ENCODE measurements at regions not wholly inside any gene's neighbourhood (a gene's known extent, or its start where the extent isn't known, plus 50 kb on each side); places are given as distances from the start of the nearest gene placed in this dataset.

DNA sequence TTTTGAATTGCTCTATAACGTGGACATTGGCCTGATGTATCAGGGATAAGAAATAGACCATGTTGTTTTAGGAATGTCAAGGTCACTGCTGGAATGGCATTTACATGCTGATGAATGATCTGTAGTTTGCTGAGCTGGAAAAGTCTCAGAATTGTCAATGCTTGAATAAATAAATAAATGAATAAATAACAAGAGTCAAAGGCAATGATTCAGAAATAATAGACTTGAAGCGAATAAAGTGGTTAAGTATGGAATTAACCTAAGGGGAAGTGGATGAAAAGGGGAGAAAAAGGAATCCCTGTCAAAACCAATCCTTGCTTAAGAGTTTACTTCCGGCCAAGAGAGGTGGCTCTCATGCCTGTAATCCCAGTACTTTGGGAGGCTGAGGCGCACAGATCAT lies 1620.0 kb downstream of the SUCLG1 start:
- ATAC-seq (no peak), DNase-seq (no peak)
- no peak overlapping the region for H3K27ac Mint-ChIP-seq
- POLR2A ChIA-PET: no interaction called here
- H3K4me1 Mint-ChIP-seq: no peaks in the 10 kb centered on the region
- H3K36me3 Mint-ChIP-seq: no peaks in the 10 kb centered on the region
- no peaks in the 10 kb centered on the region for H3K27me3 Mint-ChIP-seq
- peaks cover 0 to 22% (median 0%) of the 10 kb centered on the region in 9 donors for H3K9me3 Mint-ChIP-seq
- H3K4me3 Mint-ChIP-seq: no peak overlapping the region

DNA sequence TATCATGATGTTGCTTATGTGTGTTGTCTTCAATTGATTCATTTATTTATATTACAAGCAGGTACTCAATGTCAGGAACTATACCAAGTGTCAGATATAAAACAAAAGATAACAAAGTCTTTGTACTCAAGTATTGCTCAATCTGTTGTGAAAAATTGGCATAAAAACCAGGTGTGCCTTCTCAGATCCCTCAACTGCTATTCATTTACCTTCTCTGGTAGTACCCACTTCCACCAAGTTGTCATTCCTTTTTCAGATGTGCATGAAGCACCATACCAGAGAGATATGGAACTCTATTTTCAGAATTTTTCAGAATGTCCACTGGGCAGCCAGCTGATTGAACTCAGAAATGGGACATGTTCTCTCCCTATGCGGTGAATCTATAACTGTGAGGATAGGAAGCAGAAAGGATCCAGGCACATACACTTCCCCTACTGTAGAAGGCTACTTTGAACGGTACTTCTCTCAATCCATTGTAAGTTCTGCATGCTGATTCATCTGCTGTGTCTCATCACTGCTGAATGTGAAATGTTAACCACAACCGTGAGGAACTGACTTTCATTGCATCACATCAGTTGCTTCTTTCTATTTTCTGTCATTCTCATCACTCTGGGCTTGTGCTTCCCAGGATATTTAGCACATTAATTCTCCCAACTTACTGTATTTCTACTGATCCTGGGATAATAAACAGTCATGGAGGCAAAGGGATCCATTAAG lies 1621.3 kb downstream of the SUCLG1 start:
- Mint-ChIP-seq H3K36me3 (no peaks in the 10 kb centered on the region), H3K9me3 (peaks cover 0 to 22% (median 2%) of the 10 kb centered on the region in 9 donors), H3K4me1 (no peaks in the 10 kb centered on the region), H3K4me3 (no peak overlapping the region), H3K27me3 (no peaks in the 10 kb centered on the region), H3K27ac (no peak overlapping the region)
- ATAC-seq: no peak
- POLR2A ChIA-PET: no interaction called here
- no peak for DNase-seq

GRCh38 chr2:82834893-82835292 lies 1624.2 kb downstream of the SUCLG1 start:
- Mint-ChIP-seq H3K4me3 (no peak overlapping the region), H3K27me3 (no peaks in the 10 kb centered on the region), H3K4me1 (no peaks in the 10 kb centered on the region), H3K27ac (no peak overlapping the region), H3K36me3 (no peaks in the 10 kb centered on the region), H3K9me3 (peaks cover 0 to 18% (median 3%) of the 10 kb centered on the region in 9 donors)
- ATAC-seq (no peak), DNase-seq (no peak)
- POLR2A ChIA-PET: no interaction called here

DNA sequence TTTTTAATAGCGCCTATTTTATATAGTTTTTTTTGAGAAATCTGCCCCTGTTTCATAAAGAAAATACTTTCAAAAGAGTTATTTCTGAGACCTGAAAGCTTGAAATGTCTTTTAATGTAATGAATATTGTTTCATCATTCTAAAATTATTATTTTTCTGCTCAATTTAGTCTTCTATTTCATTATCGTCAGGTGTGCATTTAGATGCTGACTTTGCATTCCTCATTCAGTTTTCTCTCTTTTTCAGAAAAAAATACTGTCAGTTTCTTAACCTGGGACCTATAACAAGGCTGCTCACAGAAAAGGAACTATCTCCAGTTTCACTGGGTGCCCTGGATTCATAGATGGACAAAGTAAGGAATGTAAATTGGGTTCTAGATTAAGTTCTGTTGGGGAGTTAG lies 1631.7 kb downstream of the SUCLG1 start:
- H3K27me3 Mint-ChIP-seq: no peaks in the 10 kb centered on the region
- POLR2A ChIA-PET: no interaction called here
- peaks cover 0 to 17% (median 2%) of the 10 kb centered on the region in 9 donors for H3K9me3 Mint-ChIP-seq
- no peak overlapping the region for H3K4me3 Mint-ChIP-seq
- no peaks in the 10 kb centered on the region for H3K36me3 Mint-ChIP-seq
- no peak for ATAC-seq
- DNase-seq: no peak
- H3K27ac Mint-ChIP-seq: no peak overlapping the region
- no peaks in the 10 kb centered on the region for H3K4me1 Mint-ChIP-seq

- no peaks in the 10 kb centered on the region for H3K36me3 Mint-ChIP-seq
- no peak overlapping the region for H3K27ac Mint-ChIP-seq
- ATAC-seq (no peak), DNase-seq (no peak)
- H3K4me1 Mint-ChIP-seq: no peaks in the 10 kb centered on the region
- H3K4me3 Mint-ChIP-seq: no peak overlapping the region
- no peaks in the 10 kb centered on the region for H3K27me3 Mint-ChIP-seq
- peaks cover 0 to 17% (median 3%) of the 10 kb centered on the region in 9 donors for H3K9me3 Mint-ChIP-seq
- POLR2A ChIA-PET: no interaction called here
Measured at GRCh38 chr2:82826437-82826836, 1632.6 kb downstream of the SUCLG1 start.

- POLR2A ChIA-PET: no interaction called here
- ATAC-seq: no peak
- H3K9me3 Mint-ChIP-seq: peaks cover 0 to 13% (median 3%) of the 10 kb centered on the region in 9 donors
Measured at GRCh38 chr2:82825410-82826090, 1633.5 kb downstream of the SUCLG1 start.

GRCh38 chr2:82823892-82824291 lies 1635.2 kb downstream of the SUCLG1 start:
- H3K27ac Mint-ChIP-seq: no peak overlapping the region
- peaks cover 0 to 15% (median 4%) of the 10 kb centered on the region in 9 donors for H3K9me3 Mint-ChIP-seq
- POLR2A ChIA-PET: no interaction called here
- no peaks in the 10 kb centered on the region for H3K36me3 Mint-ChIP-seq
- H3K27me3 Mint-ChIP-seq: no peaks in the 10 kb centered on the region
- no peak overlapping the region for H3K4me3 Mint-ChIP-seq
- ATAC-seq: no peak
- H3K4me1 Mint-ChIP-seq: no peaks in the 10 kb centered on the region
- DNase-seq: no peak

More at GRCh38 chr2:82825410-82826090, 1633.5 kb downstream of the SUCLG1 start:
- no peaks in the 10 kb centered on the region for H3K4me1 Mint-ChIP-seq
- no peaks in the 10 kb centered on the region for H3K27me3 Mint-ChIP-seq
- DNase-seq: no peak
- H3K36me3 Mint-ChIP-seq: no peaks in the 10 kb centered on the region
- no peak overlapping the region for H3K27ac Mint-ChIP-seq
- H3K4me3 Mint-ChIP-seq: no peak overlapping the region

- H3K9me3 Mint-ChIP-seq: peaks cover 0 to 7% (median 0%) of the 10 kb centered on the region in 9 donors
- no peak overlapping the region for H3K27ac Mint-ChIP-seq
- POLR2A ChIA-PET: no interaction called here
- ATAC-seq (no peak), DNase-seq (no peak)
- H3K36me3 Mint-ChIP-seq: no peaks in the 10 kb centered on the region
- no peaks in the 10 kb centered on the region for H3K27me3 Mint-ChIP-seq
- H3K4me3 Mint-ChIP-seq: no peak overlapping the region
- H3K4me1 Mint-ChIP-seq: no peaks in the 10 kb centered on the region
Measured at GRCh38 chr2:82819951-82820350, 1639.1 kb downstream of the SUCLG1 start.

DNA sequence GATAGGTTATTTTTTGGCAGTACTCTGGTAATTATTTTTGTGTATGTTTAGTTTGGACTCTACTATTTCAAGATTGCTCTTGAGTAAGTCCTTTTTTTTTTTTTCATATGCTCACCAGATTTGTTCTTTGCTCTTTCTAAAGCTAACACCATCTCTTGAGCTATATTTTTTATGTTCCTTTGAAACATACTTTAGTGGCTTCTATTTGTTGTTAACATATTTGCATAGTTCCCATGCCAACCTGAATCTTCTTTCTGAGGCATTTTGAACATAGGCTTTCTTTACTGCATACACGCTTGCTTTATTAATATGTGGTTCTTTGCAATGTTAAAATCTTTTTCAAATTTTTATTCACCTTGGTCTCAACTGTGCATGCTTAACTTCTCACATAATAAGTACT lies 1644.9 kb downstream of the SUCLG1 start:
- H3K9me3 Mint-ChIP-seq: peaks cover 0 to 4% (median 0%) of the 10 kb centered on the region in 9 donors
- H3K4me1 Mint-ChIP-seq: no peaks in the 10 kb centered on the region
- H3K27ac Mint-ChIP-seq: no peak overlapping the region

GRCh38 chr2:82811946-82812345 lies 1647.1 kb downstream of the SUCLG1 start:
- no peaks in the 10 kb centered on the region for H3K27me3 Mint-ChIP-seq

More for the DNA sequence above, 1644.9 kb downstream of the SUCLG1 start:
- POLR2A ChIA-PET: no interaction called here
- Mint-ChIP-seq H3K36me3 (no peaks in the 10 kb centered on the region), H3K4me3 (no peak overlapping the region), H3K27me3 (no peaks in the 10 kb centered on the region)
- DNase-seq: no peak
- no peak for ATAC-seq

GRCh38 chr2:82803307-82803706 lies 1655.8 kb downstream of the SUCLG1 start:
- H3K36me3 Mint-ChIP-seq: peaks cover 0 to 24% (median 0%) of the 10 kb centered on the region in 3 donors
- H3K27ac Mint-ChIP-seq: no peak overlapping the region
- POLR2A ChIA-PET: no interaction called here
- H3K4me3 Mint-ChIP-seq: no peak overlapping the region
- no peaks in the 10 kb centered on the region for H3K27me3 Mint-ChIP-seq
- peaks cover 18 to 48% (median 32%) of the 10 kb centered on the region in 9 donors for H3K9me3 Mint-ChIP-seq
- ATAC-seq: no peak
- peak in 1 of 10 donors; percentile 56 for DNase-seq
- no peaks in the 10 kb centered on the region for H3K4me1 Mint-ChIP-seq

More at GRCh38 chr2:82811946-82812345, 1647.1 kb downstream of the SUCLG1 start:
- no peak overlapping the region for H3K4me3 Mint-ChIP-seq
- H3K9me3 Mint-ChIP-seq: peaks cover 0 to 7% (median 2%) of the 10 kb centered on the region in 9 donors
- POLR2A ChIA-PET: no interaction called here
- H3K27ac Mint-ChIP-seq: no peak overlapping the region
- no peak for ATAC-seq
- no peaks in the 10 kb centered on the region for H3K36me3 Mint-ChIP-seq
- H3K4me1 Mint-ChIP-seq: no peaks in the 10 kb centered on the region
- DNase-seq: no peak

DNA sequence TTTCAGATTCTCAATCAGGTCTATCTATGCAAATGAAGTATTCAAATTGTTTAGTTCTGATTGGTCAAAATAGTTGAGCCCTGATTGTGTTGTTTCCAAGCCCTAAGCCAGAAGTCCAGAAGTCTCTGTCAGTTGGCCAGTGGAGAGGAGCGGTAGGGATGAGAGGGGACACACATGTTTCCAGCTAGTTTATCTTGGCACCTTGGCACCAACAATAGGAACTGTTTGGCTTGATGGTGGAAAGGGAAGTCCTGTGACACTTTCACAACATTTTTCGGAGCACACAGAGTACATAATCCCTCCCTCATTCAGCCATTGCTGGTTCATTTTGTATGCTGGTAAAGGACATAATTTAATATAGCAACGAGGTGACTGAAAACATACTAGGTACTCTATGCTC lies 1661.6 kb downstream of the SUCLG1 start:
- peaks cover 0 to 24% (median 6%) of the 10 kb centered on the region in 9 donors for H3K9me3 Mint-ChIP-seq

GRCh38 chr2:82796132-82796531 lies 1662.9 kb downstream of the SUCLG1 start:
- no peak overlapping the region for H3K4me3 Mint-ChIP-seq
- no peaks in the 10 kb centered on the region for H3K4me1 Mint-ChIP-seq
- H3K27me3 Mint-ChIP-seq: no peaks in the 10 kb centered on the region
- peaks cover 0 to 16% (median 2%) of the 10 kb centered on the region in 9 donors for H3K9me3 Mint-ChIP-seq
- ATAC-seq: no peak
- H3K27ac Mint-ChIP-seq: no peak overlapping the region
- DNase-seq: no peak
- no peaks in the 10 kb centered on the region for H3K36me3 Mint-ChIP-seq
- POLR2A ChIA-PET: no interaction called here

More for the DNA sequence above, 1661.6 kb downstream of the SUCLG1 start:
- no peak overlapping the region for H3K27ac Mint-ChIP-seq
- H3K27me3 Mint-ChIP-seq: no peaks in the 10 kb centered on the region
- peaks cover 0 to 7% (median 0%) of the 10 kb centered on the region in 3 donors for H3K36me3 Mint-ChIP-seq
- ATAC-seq (no peak), DNase-seq (no peak)
- no peak overlapping the region for H3K4me3 Mint-ChIP-seq
- H3K4me1 Mint-ChIP-seq: no peaks in the 10 kb centered on the region
- POLR2A ChIA-PET: no interaction called here

Data from naive thymus-derived CD8-positive, alpha-beta T cell (primary cell).